GM23338 (cell line): ENCODE measurements at regions not wholly inside any gene's neighbourhood (a gene's known extent, or its start where the extent isn't known, plus 50 kb on each side); places are given as distances from the start of the nearest gene placed in this dataset.

Experiments used
- ATAC-seq: fragments of 200-7000 bp; cut with Tn5 transposase; 3 replicates; pipeline ENCODE4 v1.9.1; 2020
- DNase-seq: peaks from one replicate; pipeline ENCODE4 v3.0.0-alpha.2; 2015; ENCODE audit warnings: low spot score
- H2AFZ ChIP-seq: fragments of 200-600 bp; sonication (generic); 2 replicates; pipeline ENCODE4 v1.8.0; 2016; ENCODE audit warnings: antibody characterized with exemption, mild to moderate bottlenecking, moderate library complexity
- H3F3A ChIP-seq: fragments of 200-600 bp; sonication (generic); replicated peaks from 2 replicates; pipeline ENCODE4 v1.8.0; 2017; ENCODE audit warnings: antibody characterized with exemption, mixed run types, low read depth
- H3K27ac ChIP-seq: fragments of 200-600 bp; sonication (generic); 2 replicates; pipeline ENCODE4 v1.6.1; 2016; ENCODE audit warnings: low read depth
- H3K27me3 ChIP-seq: fragments of 200-600 bp; sonication (generic); 2 replicates; pipeline ENCODE4 v1.8.0; 2016; ENCODE audit warnings: mild to moderate bottlenecking, mixed run types, moderate library complexity; ENCODE audit not compliant: insufficient read depth
- H3K36me3 ChIP-seq: fragments of 200-600 bp; sonication (generic); 2 replicates; pipeline ENCODE4 v1.8.0; 2016; ENCODE audit warnings: mild to moderate bottlenecking; ENCODE audit not compliant: insufficient read depth
- H3K4me1 ChIP-seq: fragments of 200-600 bp; sonication (generic); 2 replicates; pipeline ENCODE4 v1.8.0; 2016; ENCODE audit warnings: mild to moderate bottlenecking, moderate library complexity; ENCODE audit not compliant: insufficient read depth
- H3K4me2 ChIP-seq: fragments of 200-600 bp; sonication (generic); 2 replicates; pipeline ENCODE4 v1.7.1; 2017; ENCODE audit warnings: mixed run types
- H3K4me3 ChIP-seq: fragments of 200-600 bp; sonication (generic); 2 replicates; pipeline ENCODE4 v1.6.1; 2016; ENCODE audit warnings: mixed run types
- H3K79me2 ChIP-seq: fragments of 200-600 bp; sonication (generic); replicated peaks from 2 replicates; pipeline ENCODE4 v1.8.0; 2017; ENCODE audit warnings: mild to moderate bottlenecking; ENCODE audit not compliant: insufficient read depth
- H3K9me2 ChIP-seq: fragments of 200-600 bp; sonication (generic); 2 replicates; pipeline ENCODE4 v1.8.0; 2017; ENCODE audit not compliant: insufficient read depth
- H4K20me1 ChIP-seq: fragments of 200-600 bp; sonication (generic); replicated peaks from 2 replicates; pipeline ENCODE4 v1.8.0; 2017; ENCODE audit warnings: mild to moderate bottlenecking; ENCODE audit not compliant: insufficient read depth
- H3K27ac Mint-ChIP-seq: 2 replicates; pipeline ENCODE4 v1.8.0; 2020; ENCODE audit warnings: inconsistent platforms, mild to moderate bottlenecking, moderate library complexity, mixed read lengths
- H3K27me3 Mint-ChIP-seq: 3 replicates; pipeline ENCODE4 v1.8.0; 2022; ENCODE audit warnings: low read depth, mild to moderate bottlenecking, moderate library complexity, mixed read lengths, inconsistent platforms; ENCODE audit not compliant: insufficient read depth, poor library complexity
- H3K36me3 Mint-ChIP-seq: 3 replicates; pipeline ENCODE4 v1.8.0; 2021; ENCODE audit warnings: low read depth, mild to moderate bottlenecking, inconsistent platforms, moderate library complexity, mixed read lengths
- H3K4me1 Mint-ChIP-seq: 3 replicates; pipeline ENCODE4 v1.8.0; 2020; ENCODE audit warnings: mild to moderate bottlenecking, inconsistent platforms, mixed read lengths
- H3K4me3 Mint-ChIP-seq: 3 replicates; pipeline ENCODE4 v1.8.0; 2021; ENCODE audit warnings: moderate library complexity, mild to moderate bottlenecking, inconsistent platforms, mixed read lengths
- H3K9me3 Mint-ChIP-seq: 3 replicates; pipeline ENCODE4 v1.8.0; 2020; ENCODE audit warnings: moderate library complexity, mild to moderate bottlenecking, inconsistent platforms, mixed read lengths
- CREB1 ChIP-seq: fragments of 250-450 bp; sonication (Bioruptor Pico); IDR thresholded peaks from 2 replicates; pipeline ENCODE4 v1.5.0; 2020; ENCODE audit warnings: low read depth, mild to moderate bottlenecking, moderate library complexity
- CTCF ChIP-seq, 2 experiments: fragments of 200-600 bp in 1 of 2; sonication (generic) in 1 of 2; conservative IDR thresholded peaks; 2 replicates each; pipeline versions ENCODE4 v1.5.1 to v1.6.1; 2016 to 2017; ENCODE audit warnings: antibody characterized with exemption in 2 of 2, low read depth in 2 of 2, mild to moderate bottlenecking in 2 of 2, moderate library complexity in 1 of 2
- POLR2AphosphoS5 ChIP-seq: IDR thresholded peaks from 2 replicates; pipeline ENCODE4 v1.6.1; 2016; ENCODE audit warnings: antibody characterized with exemption, low read depth
- STAT1 ChIP-seq: IDR thresholded peaks from one replicate; pipeline ENCODE4 v1.6.1; 2016; ENCODE audit warnings: antibody characterized with exemption; ENCODE audit not compliant: unreplicated experiment
- ZNF331 ChIP-seq: fragments of 250-450 bp; sonication (Bioruptor Pico); IDR thresholded peaks from 2 replicates; pipeline ENCODE4 v1.5.0; 2020; ENCODE audit warnings: low read depth, mild to moderate bottlenecking, moderate library complexity
- ZNF462 ChIP-seq: fragments of 250-450 bp; sonication (Bioruptor Pico); IDR thresholded peaks from 2 replicates; pipeline ENCODE4 v1.5.0; 2020; ENCODE audit warnings: mild to moderate bottlenecking, moderate library complexity

DNA sequence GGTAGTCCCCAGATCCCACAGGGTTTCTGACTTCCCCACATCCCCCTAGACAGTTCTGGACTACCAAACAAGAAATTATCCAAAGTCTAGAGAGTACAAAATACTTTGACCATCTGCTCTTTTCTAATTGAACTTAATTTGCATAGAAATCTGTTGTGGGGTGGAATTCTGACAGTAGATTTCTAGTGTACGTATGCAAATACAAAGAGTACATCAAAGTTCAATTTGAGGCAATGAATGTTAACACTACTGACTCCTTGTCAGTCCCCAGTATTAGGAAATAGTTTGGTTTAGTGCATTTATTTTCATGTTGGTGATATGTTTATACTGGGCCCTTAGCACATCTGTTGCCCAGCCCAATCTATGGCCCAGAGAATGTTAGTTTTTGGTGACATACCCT lies 292.6 kb downstream of the CETN3 start (continued):
- no peak for TF ChIP-seq CTCF (conservative IDR thresholded peaks at IDR 0.05; ENCODE audit: low read depth in 2 of 2)

GRCh38 chr5:90113108-90113507 lies 296.4 kb downstream of the CETN3 start:
- no peak for TF ChIP-seq CREB1 (CRISPR knock-in tag)
- peak; percentile 17 to 49; a peak in 2 of 4 replicates for TF ChIP-seq CTCF (conservative IDR thresholded peaks at IDR 0.05; ENCODE audit: low read depth in 2 of 2)
- no peak for TF ChIP-seq ZNF331 (CRISPR knock-in tag)
- no peak for TF ChIP-seq ZNF462 (CRISPR knock-in tag)
- no peak for TF ChIP-seq POLR2AphosphoS5
- no peak for TF ChIP-seq STAT1
- peaks cover 6% of the 10 kb centered on the region; the same call in 2 of the 3 replicates for H3K4me1 Mint-ChIP-seq
- H3K4me2 ChIP-seq = no peak overlapping the region
- peaks cover 8% of the 10 kb centered on the region; the same call in 1 of the 2 replicates for H3K4me1 ChIP-seq
- no peak overlapping the region for H3K4me3 ChIP-seq
- no peak overlapping the region for H3K4me3 Mint-ChIP-seq
- H3K36me3 ChIP-seq = no peaks in the 10 kb centered on the region
- peak; percentile 56 for DNase-seq
- no peak overlapping the region for H2AFZ ChIP-seq
- H3K79me2 ChIP-seq = no peaks in the 10 kb centered on the region
- no peaks in the 10 kb centered on the region for H3K27me3 ChIP-seq
- no peaks in the 10 kb centered on the region for H3F3A ChIP-seq
- no peaks in the 10 kb centered on the region for H3K9me3 Mint-ChIP-seq
- no peak overlapping the region for H3K27ac ChIP-seq
- H3K9me2 ChIP-seq = no peaks in the 10 kb centered on the region
- no peaks in the 10 kb centered on the region for H3K27me3 Mint-ChIP-seq
- ATAC-seq = peak; percentile 88
- H4K20me1 ChIP-seq = no peaks in the 10 kb centered on the region
- H3K27ac Mint-ChIP-seq = no peak overlapping the region
- H3K36me3 Mint-ChIP-seq = no peaks in the 10 kb centered on the region
